NCI-H2227 treated with DMSO at 0.1 percent for 48 hours (cell line): ENCODE measurements at regions not wholly inside any gene's neighbourhood (a gene's known extent, or its start where the extent isn't known, plus 50 kb on each side); places are given as distances from the start of the nearest gene placed in this dataset.
"Not testable (repeated sequence)": the region's sequence is repeated elsewhere in the genome, so short reads cannot be mapped to it uniquely, and the experiment has no call there.

ENCODE experiments used
- DNase-seq: peaks from one replicate; lab custom pipeline; 2025; lab: John Stamatoyannopoulos, UW

GRCh38 chr11:87635001-87635400 is 540.2 kb downstream of the RAB38 start:
- no peak for DNase-seq

GRCh38 chr11:87634331-87634730 is 540.9 kb downstream of the RAB38 start:
- no peak for DNase-seq

- DNase-seq = no peak
Observed at GRCh38 chr11:87628957-87629356, 546.3 kb downstream of the RAB38 start.

- DNase-seq = no peak
Observed at GRCh38 chr11:87628026-87628580, 547.1 kb downstream of the RAB38 start.

GRCh38 chr11:87623531-87624365 is 551.5 kb downstream of the RAB38 start:
- DNase-seq = not testable (repeated sequence)

GRCh38 chr11:87616511-87616910 is 558.7 kb downstream of the RAB38 start:
- peak; percentile 86 for DNase-seq

GRCh38 chr11:87604350-87604749 is 566.6 kb downstream of the TMEM135 start:
- DNase-seq = no peak

- DNase-seq = no peak
Observed at GRCh38 chr11:87603887-87604286, 566.2 kb downstream of the TMEM135 start.

GRCh38 chr11:87602776-87603175 is 565.0 kb downstream of the TMEM135 start:
- DNase-seq = no peak

GRCh38 chr11:87600938-87601337 is 563.2 kb downstream of the TMEM135 start:
- peak; percentile 16 for DNase-seq

- peak; percentile 75 for DNase-seq
Observed at GRCh38 chr11:87597725-87598124, 560.0 kb downstream of the TMEM135 start.

- no peak for DNase-seq
Observed at GRCh38 chr11:87596176-87596575, 558.4 kb downstream of the TMEM135 start.

- DNase-seq = no peak
Observed at GRCh38 chr11:87589082-87589481, 551.3 kb downstream of the TMEM135 start.

GRCh38 chr11:87585613-87586012 is 547.9 kb downstream of the TMEM135 start:
- not testable (repeated sequence) for DNase-seq

- DNase-seq = no peak
Observed at GRCh38 chr11:87583931-87584330, 546.2 kb downstream of the TMEM135 start.

- no peak for DNase-seq
Observed at GRCh38 chr11:87575088-87575487, 537.4 kb downstream of the TMEM135 start.

- no peak for DNase-seq
Observed at GRCh38 chr11:87574193-87574592, 536.5 kb downstream of the TMEM135 start.

GRCh38 chr11:87573708-87574107 is 536.0 kb downstream of the TMEM135 start:
- no peak for DNase-seq

GRCh38 chr11:87572881-87573280 is 535.1 kb downstream of the TMEM135 start:
- no peak for DNase-seq

- no peak for DNase-seq
Observed at GRCh38 chr11:87560352-87560751, 522.6 kb downstream of the TMEM135 start.

GRCh38 chr11:87559852-87560251 is 522.1 kb downstream of the TMEM135 start:
- not testable (repeated sequence) for DNase-seq

GRCh38 chr11:87555101-87555500 is 517.4 kb downstream of the TMEM135 start:
- no peak for DNase-seq

GRCh38 chr11:87548797-87549196 is 511.1 kb downstream of the TMEM135 start:
- DNase-seq = no peak

- DNase-seq = no peak
Observed at GRCh38 chr11:87545858-87546257, 508.1 kb downstream of the TMEM135 start.
